ENCODE measurements at regions not wholly inside any gene's neighbourhood (a gene's known extent, or its start where the extent isn't known, plus 50 kb on each side); places are given as distances from the start of the nearest gene placed in this dataset.

- no peaks in the 10 kb centered on the region for H3K9me3 Mint-ChIP-seq
- peaks cover 20 to 22% of the 10 kb centered on the region in 2 donors for H3K4me1 Mint-ChIP-seq
- TF ChIP-seq, protein P1, sequence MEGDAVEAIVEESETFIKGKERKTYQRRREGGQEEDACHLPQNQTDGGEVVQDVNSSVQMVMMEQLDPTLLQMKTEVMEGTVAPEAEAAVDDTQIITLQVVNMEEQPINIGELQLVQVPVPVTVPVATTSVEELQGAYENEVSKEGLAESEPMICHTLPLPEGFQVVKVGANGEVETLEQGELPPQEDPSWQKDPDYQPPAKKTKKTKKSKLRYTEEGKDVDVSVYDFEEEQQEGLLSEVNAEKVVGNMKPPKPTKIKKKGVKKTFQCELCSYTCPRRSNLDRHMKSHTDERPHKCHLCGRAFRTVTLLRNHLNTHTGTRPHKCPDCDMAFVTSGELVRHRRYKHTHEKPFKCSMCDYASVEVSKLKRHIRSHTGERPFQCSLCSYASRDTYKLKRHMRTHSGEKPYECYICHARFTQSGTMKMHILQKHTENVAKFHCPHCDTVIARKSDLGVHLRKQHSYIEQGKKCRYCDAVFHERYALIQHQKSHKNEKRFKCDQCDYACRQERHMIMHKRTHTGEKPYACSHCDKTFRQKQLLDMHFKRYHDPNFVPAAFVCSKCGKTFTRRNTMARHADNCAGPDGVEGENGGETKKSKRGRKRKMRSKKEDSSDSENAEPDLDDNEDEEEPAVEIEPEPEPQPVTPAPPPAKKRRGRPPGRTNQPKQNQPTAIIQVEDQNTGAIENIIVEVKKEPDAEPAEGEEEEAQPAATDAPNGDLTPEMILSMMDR (IDR thresholded peaks at IDR 0.05), result no peak
- H3K4me3 Mint-ChIP-seq, result no peak overlapping the region
- H3K36me3 Mint-ChIP-seq, result no peaks in the 10 kb centered on the region
- WGBS (ENCODE audit: insufficient coverage), result 0% methylated on average over 1 of the region's 6 CpGs
- DNase-seq (peak in 1 of 2 donors; percentile 44), ATAC-seq (peak; percentile 57 to 64 (median 61))
- Histone ChIP-seq H3K27ac (ENCODE audit: low read length) (no peak overlapping the region), H3K4me3 (ENCODE audit: low read length) (no peak overlapping the region), H3K36me3 (ENCODE audit: control insufficient read depth, insufficient read depth, low read length) (no peaks in the 10 kb centered on the region), H3K4me1 (ENCODE audit: control insufficient read depth, insufficient read depth, low read length) (no peaks in the 10 kb centered on the region), H3K9me3 (ENCODE audit: control insufficient read depth, insufficient read depth, low read length) (no peaks in the 10 kb centered on the region), H3K27me3 (ENCODE audit: control insufficient read depth, insufficient read depth, low read length) (no peaks in the 10 kb centered on the region)
- H3K27me3 Mint-ChIP-seq (ENCODE audit: low read depth in 2 of 2), result peaks cover 0 to 5% of the 10 kb centered on the region in 2 donors
- intact Hi-C loops (cut with micrococcal nuclease), result no loop called here
- H3K27ac Mint-ChIP-seq, result peak overlapping the region in 1 of 2 donors; percentile 74
Observed at GRCh38 chr6:16837217-16837972, 76.1 kb upstream of the ATXN1 start.

- no peaks in the 10 kb centered on the region for H3K36me3 ChIP-seq (ENCODE audit: control insufficient read depth, insufficient read depth, low read length)
- Mint-ChIP-seq H3K27me3 (ENCODE audit: low read depth in 2 of 2) (peaks cover 0 to 11% of the 10 kb centered on the region in 2 donors), H3K27ac (peak overlapping the region in 1 of 2 donors; percentile 74), H3K36me3 (no peaks in the 10 kb centered on the region), H3K9me3 (no peaks in the 10 kb centered on the region), H3K4me3 (peak overlapping the region; percentile 81), H3K4me1 (peaks cover 20 to 26% of the 10 kb centered on the region in 2 donors)
- 34% methylated on average over 9 of the region's 9 CpGs for WGBS (ENCODE audit: insufficient coverage)
- no peak overlapping the region for H3K27ac ChIP-seq (ENCODE audit: low read length)
- H3K4me3 ChIP-seq (ENCODE audit: low read length), result no peak overlapping the region
- intact Hi-C loops (cut with micrococcal nuclease), result no loop called here
- no peaks in the 10 kb centered on the region for H3K9me3 ChIP-seq (ENCODE audit: control insufficient read depth, insufficient read depth, low read length)
- DNase-seq, result peak in 1 of 2 donors; percentile 23
- no peaks in the 10 kb centered on the region for H3K4me1 ChIP-seq (ENCODE audit: control insufficient read depth, insufficient read depth, low read length)
- peak; percentile 52 to 77 (median 75) for ATAC-seq
- no peaks in the 10 kb centered on the region for H3K27me3 ChIP-seq (ENCODE audit: control insufficient read depth, insufficient read depth, low read length)
- TF ChIP-seq, protein P1 (IDR thresholded peaks at IDR 0.05), result no peak
Observed at GRCh38 chr6:16836144-16836981, 75.1 kb upstream of the ATXN1 start.

DNA sequence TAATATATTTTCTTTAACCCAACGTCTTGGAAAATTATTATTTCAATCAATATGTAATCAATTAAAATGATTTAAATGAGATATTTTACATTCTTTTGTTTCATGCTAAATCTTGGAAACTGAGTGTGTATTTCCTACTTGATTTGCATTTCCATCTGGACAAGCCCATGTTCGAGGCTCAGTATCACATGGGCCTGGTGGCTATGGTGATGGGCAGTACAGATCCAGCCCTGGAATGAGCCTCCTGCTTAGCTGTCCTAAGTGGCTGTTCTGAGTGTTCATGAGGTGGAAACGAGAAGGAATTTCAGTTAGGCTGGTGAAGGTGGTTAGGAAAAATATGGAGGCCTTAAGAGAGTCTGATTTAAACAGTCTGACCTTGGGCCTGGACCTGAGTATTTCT is 73.0 kb upstream of the ATXN1 start:
- H3K4me1 Mint-ChIP-seq, result peaks cover 20 to 26% of the 10 kb centered on the region in 2 donors
- intact Hi-C loops (cut with micrococcal nuclease), result no loop called here
- no peaks in the 10 kb centered on the region for H3K4me1 ChIP-seq (ENCODE audit: control insufficient read depth, insufficient read depth, low read length)

More for the DNA sequence above, 73.0 kb upstream of the ATXN1 start:
- Mint-ChIP-seq H3K27ac (no peak overlapping the region), H3K4me3 (no peak overlapping the region), H3K9me3 (no peaks in the 10 kb centered on the region), H3K27me3 (ENCODE audit: low read depth in 2 of 2) (peaks cover 0 to 9% of the 10 kb centered on the region in 2 donors), H3K36me3 (no peaks in the 10 kb centered on the region)
- TF ChIP-seq, protein P1 (IDR thresholded peaks at IDR 0.05), result no peak
- H3K36me3 ChIP-seq (ENCODE audit: control insufficient read depth, insufficient read depth, low read length), result no peaks in the 10 kb centered on the region
- ATAC-seq (no peak), DNase-seq (no peak)
- H3K27ac ChIP-seq (ENCODE audit: low read length), result no peak overlapping the region
- no peaks in the 10 kb centered on the region for H3K27me3 ChIP-seq (ENCODE audit: control insufficient read depth, insufficient read depth, low read length)
- no peak overlapping the region for H3K4me3 ChIP-seq (ENCODE audit: low read length)
- H3K9me3 ChIP-seq (ENCODE audit: control insufficient read depth, insufficient read depth, low read length), result no peaks in the 10 kb centered on the region
- 89% methylated on average over 2 of the region's 3 CpGs for WGBS (ENCODE audit: insufficient coverage)
